Stomach (tissue), 4 donors: ENCODE measurements at regions not wholly inside any gene's neighbourhood (a gene's known extent, or its start where the extent isn't known, plus 50 kb on each side); places are given as distances from the start of the nearest gene placed in this dataset.

ENCODE experiments used
- CTCF ChIP-seq, 7 experiments: fragments of 450-650 bp in 4 of 7; fragments of 200-600 bp in 3 of 7; sonication (generic) in 3 of 7; IDR thresholded peaks; one replicate each; pipeline ENCODE4 v1.5.1; 2016 to 2019; ENCODE audit warnings: antibody characterized with exemption in 7 of 7, control low read depth in 2 of 7, mild to moderate bottlenecking in 1 of 7
- EP300 ChIP-seq: sonication (generic); formaldehyde crosslinking; IDR thresholded peaks from one replicate; pipeline ENCODE4 v1.6.1; 2017; ENCODE audit warnings: antibody characterized with exemption
- POLR2A ChIP-seq, 4 donors: fragments of 450-650 bp; IDR thresholded peaks; one replicate each; pipeline ENCODE4 v1.6.1; 2016; ENCODE audit warnings: antibody characterized with exemption in 4 of 4, control low read depth in 2 of 4, mild to moderate bottlenecking in 1 of 4, moderate library complexity in 1 of 4
- POLR2AphosphoS5 ChIP-seq, 3 donors: sonication (generic); formaldehyde crosslinking; IDR thresholded peaks; one replicate each; pipeline ENCODE4 v1.6.1; 2016; ENCODE audit warnings: antibody characterized with exemption in 3 of 3

GRCh38 chr7:149355390-149356048 is 93.5 kb downstream of the ZNF783 start:
- TF ChIP-seq CTCF (IDR thresholded peaks at IDR 0.05) (no peak), POLR2A (IDR thresholded peaks at IDR 0.05) (no peak), POLR2AphosphoS5 (IDR thresholded peaks at IDR 0.05) (no peak), EP300 (no peak)
